ENCODE measurements at regions not wholly inside any gene's neighbourhood (a gene's known extent, or its start where the extent isn't known, plus 50 kb on each side); places are given as distances from the start of the nearest gene placed in this dataset.
"Not testable (repeated sequence)": the region's sequence is repeated elsewhere in the genome, so short reads cannot be mapped to it uniquely, and the experiment has no call there.

DNA sequence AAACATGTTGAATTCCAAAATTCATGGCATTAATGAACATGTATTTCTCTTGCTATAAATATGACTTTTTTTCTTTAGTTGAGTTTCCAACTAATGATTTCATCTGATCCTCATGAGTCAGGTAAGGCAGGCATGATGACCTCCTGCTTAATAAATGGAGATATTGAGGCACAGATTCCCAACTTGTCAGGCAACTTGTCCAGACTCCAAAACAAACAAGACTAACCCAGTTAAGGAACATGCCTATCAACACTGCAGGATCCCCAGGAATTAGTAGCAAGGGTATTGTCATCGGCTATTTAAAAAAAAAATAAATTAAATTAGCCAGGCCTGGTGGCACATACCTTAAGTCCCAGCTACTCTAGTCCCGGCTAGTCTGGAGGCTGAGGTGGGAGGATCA is 121.3 kb upstream of the SALL4 start:
- no peak for DNase-seq (ENCODE audit: low spot score)

DNA sequence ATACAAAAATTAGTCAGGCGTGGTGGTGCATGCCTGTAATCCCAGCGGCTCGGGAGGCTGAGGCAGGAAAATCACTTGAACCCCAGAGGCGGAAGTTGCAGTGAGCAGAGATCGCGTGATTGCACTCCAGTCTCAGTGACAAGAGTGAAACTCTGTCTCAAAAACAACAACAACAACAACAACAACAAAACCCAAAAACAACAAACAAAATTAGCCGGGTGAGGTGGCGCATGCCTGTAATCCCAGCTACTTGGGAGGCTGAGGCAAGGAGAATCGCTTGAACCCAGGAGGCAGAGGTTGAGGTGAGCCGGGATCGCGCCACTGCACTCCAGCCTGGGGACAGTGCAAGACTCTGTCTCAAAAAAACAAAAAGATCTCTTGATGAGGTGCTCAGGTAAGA is 120.5 kb upstream of the SALL4 start:
- DNase-seq (ENCODE audit: low spot score): not testable (repeated sequence)

DNA sequence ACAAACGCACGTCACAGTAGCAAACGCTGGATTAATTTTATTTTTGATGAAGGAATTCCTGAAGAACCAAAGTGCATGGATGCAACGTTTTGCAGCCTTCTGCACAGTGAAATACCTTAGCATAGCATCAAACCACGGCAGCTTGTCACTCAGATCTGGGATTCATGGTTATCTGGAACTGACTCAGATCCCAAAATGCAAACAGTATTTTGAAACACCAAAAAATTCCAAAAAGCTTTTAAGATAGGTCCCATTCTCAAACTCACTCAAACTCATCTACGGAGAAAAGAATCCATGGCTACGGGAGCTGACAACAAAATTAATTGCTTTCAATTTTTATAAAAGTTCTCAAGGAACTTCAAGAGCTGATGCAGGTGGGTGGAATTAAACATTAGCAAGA is 116.2 kb upstream of the SALL4 start:
- no peak for DNase-seq (ENCODE audit: low spot score)

GRCh38 chr20:51917886-51918535 is 115.7 kb upstream of the SALL4 start:
- no peak for DNase-seq (ENCODE audit: low spot score)

GRCh38 chr20:51916244-51916643 is 113.9 kb upstream of the SALL4 start:
- DNase-seq (ENCODE audit: low spot score): no peak

- no peak for DNase-seq (ENCODE audit: low spot score)
Measured at GRCh38 chr20:51914758-51915157, 112.4 kb upstream of the SALL4 start.

GRCh38 chr20:51910321-51911050 is 108.2 kb upstream of the SALL4 start:
- DNase-seq (ENCODE audit: low spot score): no peak

GRCh38 chr20:51906679-51907078 is 104.4 kb upstream of the SALL4 start:
- no peak for DNase-seq (ENCODE audit: low spot score)

- no peak for DNase-seq (ENCODE audit: low spot score)
Measured at GRCh38 chr20:51906049-51906448, 103.7 kb upstream of the SALL4 start.

DNA sequence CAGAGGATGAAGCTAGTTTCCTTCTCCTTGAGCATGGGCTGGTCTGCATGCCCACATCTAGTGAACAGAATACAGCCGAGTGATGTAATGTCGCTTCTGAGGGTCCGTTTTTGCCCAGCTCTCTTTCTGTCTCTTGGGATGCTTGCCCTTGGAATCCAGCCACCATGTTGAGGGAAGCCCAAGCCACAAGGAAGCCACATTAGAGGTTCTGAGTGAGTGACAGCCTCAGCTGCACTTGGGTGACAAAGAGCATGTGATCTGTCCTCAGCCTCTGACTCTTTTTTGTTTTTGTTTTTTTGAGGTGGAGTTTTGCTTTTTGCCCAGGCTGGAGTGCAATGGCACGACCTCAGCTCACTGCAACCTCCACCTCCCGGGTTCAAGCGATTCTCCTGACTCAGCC is 100.6 kb upstream of the SALL4 start:
- no peak for DNase-seq (ENCODE audit: low spot score)

DNA sequence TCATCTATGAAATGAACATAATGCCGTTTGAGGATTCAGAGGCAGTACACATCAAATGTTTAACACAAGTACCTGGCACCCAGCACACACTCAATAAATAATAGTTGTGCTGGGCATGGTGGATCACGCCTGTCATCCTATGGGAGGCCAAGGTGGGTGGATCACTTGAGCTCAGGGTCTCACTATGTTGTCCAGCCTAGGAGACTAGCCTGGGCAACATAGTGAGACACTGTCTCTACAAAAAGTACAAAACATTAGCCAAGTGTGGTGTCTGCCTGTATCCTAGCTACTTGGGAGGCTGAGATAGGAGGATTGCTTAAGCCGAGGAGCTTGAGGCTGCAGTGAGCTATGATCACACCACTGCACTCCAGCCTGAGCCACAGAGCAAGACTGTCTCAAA is 98.1 kb upstream of the SALL4 start:
- no peak for DNase-seq (ENCODE audit: low spot score)

GRCh38 chr20:51899674-51900073 is 97.4 kb upstream of the SALL4 start:
- no peak for DNase-seq (ENCODE audit: low spot score)

GRCh38 chr20:51898788-51899187 is 96.5 kb upstream of the SALL4 start:
- no peak for DNase-seq (ENCODE audit: low spot score)

- no peak for DNase-seq (ENCODE audit: low spot score)
Measured at GRCh38 chr20:51894619-51895018, 92.3 kb upstream of the SALL4 start.

DNA sequence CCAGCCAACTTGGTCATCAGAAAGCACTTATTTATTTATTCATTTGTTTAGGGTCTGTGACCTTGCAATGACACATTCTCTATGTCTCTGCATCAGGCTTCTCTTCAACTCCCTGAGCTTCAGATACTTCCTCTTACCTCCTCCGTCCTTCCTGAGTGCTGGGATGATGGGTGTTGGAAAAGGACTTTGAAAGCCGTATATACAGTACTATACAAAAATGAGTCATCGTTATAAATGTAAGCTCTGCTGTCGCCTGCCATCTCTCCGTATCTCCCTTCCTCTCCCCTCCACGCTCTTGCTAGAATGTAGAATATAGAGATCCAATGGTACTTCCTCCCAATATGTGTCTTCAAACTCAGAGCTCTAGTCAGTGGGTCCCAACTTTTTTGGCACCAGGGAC is 91.9 kb upstream of the SALL4 start:
- DNase-seq (ENCODE audit: low spot score): no peak

DNA sequence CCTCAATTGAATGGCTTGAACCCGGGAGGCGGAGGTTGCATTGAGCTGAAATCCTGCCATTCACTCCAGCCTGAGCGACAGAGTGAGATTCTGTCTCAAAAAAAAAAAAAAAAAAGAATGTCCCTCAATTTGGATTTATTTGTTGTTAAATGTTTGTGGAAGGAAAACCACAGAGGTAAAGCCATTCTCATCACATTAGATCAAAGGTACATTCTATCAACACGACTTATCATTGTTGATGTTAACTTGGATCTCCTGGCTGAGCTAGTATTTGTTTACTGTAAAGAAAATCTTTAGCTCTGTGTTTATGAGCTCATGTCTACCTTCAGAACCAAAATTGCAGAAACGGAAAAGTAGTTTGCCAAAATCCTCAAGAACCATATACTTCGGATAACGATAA is 91.4 kb upstream of the SALL4 start:
- DNase-seq (ENCODE audit: low spot score): no peak

GRCh38 chr20:51890003-51890402 is 87.7 kb upstream of the SALL4 start:
- no peak for DNase-seq (ENCODE audit: low spot score)

DNA sequence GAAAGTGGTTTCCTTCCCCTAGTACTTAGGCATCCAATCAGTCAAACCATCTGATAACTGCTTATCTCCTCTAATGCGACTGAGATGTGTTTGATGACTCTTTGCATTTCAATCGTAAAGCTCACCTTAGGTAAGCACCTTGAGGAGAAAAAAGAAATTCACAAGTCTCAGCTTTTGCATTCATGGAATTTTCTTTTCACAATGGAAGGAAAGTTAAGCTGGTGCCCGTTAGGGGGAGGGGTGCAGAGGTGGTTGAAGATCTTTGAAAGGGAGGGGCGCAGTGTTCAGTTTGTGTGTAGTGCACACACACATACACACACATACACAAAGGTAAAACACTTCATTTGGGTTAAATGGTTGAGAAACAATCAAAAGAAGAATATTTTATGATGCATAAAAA is 87.1 kb upstream of the SALL4 start:
- DNase-seq (ENCODE audit: low spot score): no peak

- no peak for DNase-seq (ENCODE audit: low spot score)
Measured at GRCh38 chr20:51888291-51888690, 86.0 kb upstream of the SALL4 start.

GRCh38 chr20:51886891-51887608 is 84.7 kb upstream of the SALL4 start:
- DNase-seq (ENCODE audit: low spot score): no peak

- DNase-seq (ENCODE audit: low spot score): no peak
Measured at GRCh38 chr20:51886341-51886740, 84.0 kb upstream of the SALL4 start.

DNA sequence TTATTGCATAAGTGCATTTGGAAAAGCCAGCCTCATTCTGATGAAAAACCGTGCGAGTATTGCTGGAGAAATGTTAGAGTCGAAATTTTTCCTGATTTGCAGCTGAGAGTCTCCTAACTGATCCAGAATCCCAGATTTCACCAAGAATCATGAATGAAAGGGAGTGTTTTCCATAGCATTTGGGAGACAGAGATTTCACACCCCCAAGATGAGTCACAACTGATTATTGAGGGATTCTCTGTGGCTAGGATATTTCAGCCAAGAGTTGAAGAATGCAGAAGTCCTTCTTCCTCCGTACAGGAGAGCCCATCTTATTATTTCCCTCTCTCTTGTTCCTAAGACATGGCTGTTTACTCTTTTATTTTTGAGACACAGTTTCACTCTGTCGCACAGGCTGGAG is 82.2 kb upstream of the SALL4 start:
- peak; percentile 56 for DNase-seq (ENCODE audit: low spot score)

GRCh38 chr20:51880188-51880587 is 77.9 kb upstream of the SALL4 start:
- no peak for DNase-seq (ENCODE audit: low spot score)

All from AG20443 (cell line).